HL-60 (cell line): ENCODE measurements at regions not wholly inside any gene's neighbourhood (a gene's known extent, or its start where the extent isn't known, plus 50 kb on each side); places are given as distances from the start of the nearest gene placed in this dataset.
"Not testable (repeated sequence)": the region's sequence is repeated elsewhere in the genome, so short reads cannot be mapped to it uniquely, and the experiment has no call there.

Experiments
- DNase-seq, 2 experiments: peaks; one replicate each; pipeline ENCODE4 v3.0.0-alpha.2; 2010 to 2020; ENCODE audit warnings: low read depth in 1 of 2, low spot score in 1 of 2
- H3K27ac ChIP-seq: fragments of 250-450 bp; sonication (Bioruptor Pico); replicated peaks from 2 replicates; pipeline ENCODE4 v1.5.1; 2020; ENCODE audit warnings: mild to moderate bottlenecking, moderate library complexity
- H3K27me3 ChIP-seq: fragments of 250-450 bp; sonication (Bioruptor Pico); 2 replicates; pipeline ENCODE4 v1.5.1; 2021; ENCODE audit warnings: mild to moderate bottlenecking, moderate library complexity; ENCODE audit not compliant: insufficient read depth, poor library complexity, severe bottlenecking
- H3K4me3 ChIP-seq: replicated peaks from 2 replicates; pipeline ENCODE4 v1.5.1; 2011; ENCODE audit warnings: mild to moderate bottlenecking, control low read depth, low read length; ENCODE audit not compliant: insufficient read depth
- CTCF ChIP-seq: IDR thresholded peaks from one replicate; pipeline ENCODE4 v1.5.1; 2011; ENCODE audit warnings: low read length, control low read depth, inconsistent platforms; ENCODE audit not compliant: insufficient read depth
- GABPA ChIP-seq: IDR thresholded peaks from 2 replicates; pipeline ENCODE4 v1.6.1; 2012; ENCODE audit warnings: low read depth
- POLR2AphosphoS5 ChIP-seq: IDR thresholded peaks from 2 replicates; pipeline ENCODE4 v1.6.1; 2012; ENCODE audit warnings: low read depth
- SPI1 ChIP-seq: IDR thresholded peaks from 2 replicates; pipeline ENCODE4 v1.6.1; 2012; ENCODE audit warnings: low read depth, mild to moderate bottlenecking, borderline replicate concordance
- TF ChIP-seq, protein P1 (sequence below): IDR thresholded peaks from 2 replicates; pipeline ENCODE4 v1.6.1; 2012; ENCODE audit warnings: low read depth; ENCODE audit not compliant: insufficient replicate concordance

DNA sequence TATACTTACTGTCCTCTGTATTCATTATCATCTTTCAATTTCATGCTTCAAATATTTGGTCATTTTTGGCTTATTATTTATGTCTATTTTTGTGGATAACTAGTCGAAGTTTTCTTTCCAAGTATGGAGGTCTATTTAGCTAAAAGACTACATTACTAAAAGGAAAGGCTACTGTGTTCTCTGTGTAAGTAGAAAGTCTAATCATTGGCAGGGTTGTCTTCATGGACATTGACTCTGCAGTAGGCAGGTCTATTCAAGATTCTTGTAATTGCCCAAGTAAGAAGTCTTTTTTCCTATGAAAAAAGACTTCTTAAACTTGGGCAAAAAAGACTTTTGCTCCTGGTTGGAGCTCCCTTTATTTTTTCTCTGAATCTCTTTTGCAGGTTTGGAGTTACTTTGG is 368.6 kb upstream of the GRM7 start:
- TF ChIP-seq, protein P1, sequence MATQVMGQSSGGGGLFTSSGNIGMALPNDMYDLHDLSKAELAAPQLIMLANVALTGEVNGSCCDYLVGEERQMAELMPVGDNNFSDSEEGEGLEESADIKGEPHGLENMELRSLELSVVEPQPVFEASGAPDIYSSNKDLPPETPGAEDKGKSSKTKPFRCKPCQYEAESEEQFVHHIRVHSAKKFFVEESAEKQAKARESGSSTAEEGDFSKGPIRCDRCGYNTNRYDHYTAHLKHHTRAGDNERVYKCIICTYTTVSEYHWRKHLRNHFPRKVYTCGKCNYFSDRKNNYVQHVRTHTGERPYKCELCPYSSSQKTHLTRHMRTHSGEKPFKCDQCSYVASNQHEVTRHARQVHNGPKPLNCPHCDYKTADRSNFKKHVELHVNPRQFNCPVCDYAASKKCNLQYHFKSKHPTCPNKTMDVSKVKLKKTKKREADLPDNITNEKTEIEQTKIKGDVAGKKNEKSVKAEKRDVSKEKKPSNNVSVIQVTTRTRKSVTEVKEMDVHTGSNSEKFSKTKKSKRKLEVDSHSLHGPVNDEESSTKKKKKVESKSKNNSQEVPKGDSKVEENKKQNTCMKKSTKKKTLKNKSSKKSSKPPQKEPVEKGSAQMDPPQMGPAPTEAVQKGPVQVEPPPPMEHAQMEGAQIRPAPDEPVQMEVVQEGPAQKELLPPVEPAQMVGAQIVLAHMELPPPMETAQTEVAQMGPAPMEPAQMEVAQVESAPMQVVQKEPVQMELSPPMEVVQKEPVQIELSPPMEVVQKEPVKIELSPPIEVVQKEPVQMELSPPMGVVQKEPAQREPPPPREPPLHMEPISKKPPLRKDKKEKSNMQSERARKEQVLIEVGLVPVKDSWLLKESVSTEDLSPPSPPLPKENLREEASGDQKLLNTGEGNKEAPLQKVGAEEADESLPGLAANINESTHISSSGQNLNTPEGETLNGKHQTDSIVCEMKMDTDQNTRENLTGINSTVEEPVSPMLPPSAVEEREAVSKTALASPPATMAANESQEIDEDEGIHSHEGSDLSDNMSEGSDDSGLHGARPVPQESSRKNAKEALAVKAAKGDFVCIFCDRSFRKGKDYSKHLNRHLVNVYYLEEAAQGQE: no peak
- no peak for TF ChIP-seq GABPA
- TF ChIP-seq CTCF: no peak
- TF ChIP-seq SPI1: no peak
- TF ChIP-seq POLR2AphosphoS5: no peak
- DNase-seq: no peak
- Histone ChIP-seq H3K27me3 (no peaks in the 10 kb centered on the region), H3K27ac (no peak overlapping the region), H3K4me3 (no peak overlapping the region)

GRCh38 chr3:6498944-6499343 is 362.0 kb upstream of the GRM7 start:
- not testable (repeated sequence) for DNase-seq, H3K27ac ChIP-seq, H3K4me3 ChIP-seq, H3K27me3 ChIP-seq

- TF ChIP-seq, protein P1: no peak
- TF ChIP-seq POLR2AphosphoS5 (no peak), CTCF (no peak), SPI1 (no peak), GABPA (no peak)
- no peak overlapping the region for H3K27ac ChIP-seq
- H3K4me3 ChIP-seq: no peak overlapping the region
- no peak for DNase-seq
- H3K27me3 ChIP-seq: no peaks in the 10 kb centered on the region
Observed at GRCh38 chr3:6504347-6504746, 356.6 kb upstream of the GRM7 start.

- TF ChIP-seq, protein P1: no peak
- no peak overlapping the region for H3K27ac ChIP-seq
- H3K4me3 ChIP-seq: no peak overlapping the region
- no peaks in the 10 kb centered on the region for H3K27me3 ChIP-seq
- DNase-seq: no peak
Observed at GRCh38 chr3:6504834-6505233, 356.1 kb upstream of the GRM7 start.
